ENCODE measurements at regions not wholly inside any gene's neighbourhood (a gene's known extent, or its start where the extent isn't known, plus 50 kb on each side); places are given as distances from the start of the nearest gene placed in this dataset.

- TF ChIP-seq ZNF219 (CRISPR knock-in tag; IDR thresholded peaks at IDR 0.05; ENCODE audit: borderline replicate concordance), result no peak
- TF ChIP-seq NR2C2 (CRISPR knock-in tag; IDR thresholded peaks at IDR 0.05), result no peak
- TF ChIP-seq CTCF (IDR thresholded peaks at IDR 0.05), result no peak
- no peak for TF ChIP-seq CREM (CRISPR knock-in tag; IDR thresholded peaks at IDR 0.05)
- TF ChIP-seq, protein P1, sequence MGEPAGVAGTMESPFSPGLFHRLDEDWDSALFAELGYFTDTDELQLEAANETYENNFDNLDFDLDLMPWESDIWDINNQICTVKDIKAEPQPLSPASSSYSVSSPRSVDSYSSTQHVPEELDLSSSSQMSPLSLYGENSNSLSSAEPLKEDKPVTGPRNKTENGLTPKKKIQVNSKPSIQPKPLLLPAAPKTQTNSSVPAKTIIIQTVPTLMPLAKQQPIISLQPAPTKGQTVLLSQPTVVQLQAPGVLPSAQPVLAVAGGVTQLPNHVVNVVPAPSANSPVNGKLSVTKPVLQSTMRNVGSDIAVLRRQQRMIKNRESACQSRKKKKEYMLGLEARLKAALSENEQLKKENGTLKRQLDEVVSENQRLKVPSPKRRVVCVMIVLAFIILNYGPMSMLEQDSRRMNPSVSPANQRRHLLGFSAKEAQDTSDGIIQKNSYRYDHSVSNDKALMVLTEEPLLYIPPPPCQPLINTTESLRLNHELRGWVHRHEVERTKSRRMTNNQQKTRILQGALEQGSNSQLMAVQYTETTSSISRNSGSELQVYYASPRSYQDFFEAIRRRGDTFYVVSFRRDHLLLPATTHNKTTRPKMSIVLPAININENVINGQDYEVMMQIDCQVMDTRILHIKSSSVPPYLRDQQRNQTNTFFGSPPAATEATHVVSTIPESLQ (CRISPR knock-in tag; IDR thresholded peaks at IDR 0.05), result no peak
- TF ChIP-seq HMGXB4 (CRISPR knock-in tag; IDR thresholded peaks at IDR 0.05), result no peak
- TF ChIP-seq FOXK1 (CRISPR knock-in tag; IDR thresholded peaks at IDR 0.05), result no peak
- no peak for TF ChIP-seq ZNF232 (CRISPR knock-in tag; IDR thresholded peaks at IDR 0.05)
- TF ChIP-seq, protein P2, sequence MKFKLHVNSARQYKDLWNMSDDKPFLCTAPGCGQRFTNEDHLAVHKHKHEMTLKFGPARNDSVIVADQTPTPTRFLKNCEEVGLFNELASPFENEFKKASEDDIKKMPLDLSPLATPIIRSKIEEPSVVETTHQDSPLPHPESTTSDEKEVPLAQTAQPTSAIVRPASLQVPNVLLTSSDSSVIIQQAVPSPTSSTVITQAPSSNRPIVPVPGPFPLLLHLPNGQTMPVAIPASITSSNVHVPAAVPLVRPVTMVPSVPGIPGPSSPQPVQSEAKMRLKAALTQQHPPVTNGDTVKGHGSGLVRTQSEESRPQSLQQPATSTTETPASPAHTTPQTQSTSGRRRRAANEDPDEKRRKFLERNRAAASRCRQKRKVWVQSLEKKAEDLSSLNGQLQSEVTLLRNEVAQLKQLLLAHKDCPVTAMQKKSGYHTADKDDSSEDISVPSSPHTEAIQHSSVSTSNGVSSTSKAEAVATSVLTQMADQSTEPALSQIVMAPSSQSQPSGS (CRISPR knock-in tag; IDR thresholded peaks at IDR 0.05; ENCODE audit: borderline replicate concordance, low read depth), result no peak
- TF ChIP-seq, protein P3, sequence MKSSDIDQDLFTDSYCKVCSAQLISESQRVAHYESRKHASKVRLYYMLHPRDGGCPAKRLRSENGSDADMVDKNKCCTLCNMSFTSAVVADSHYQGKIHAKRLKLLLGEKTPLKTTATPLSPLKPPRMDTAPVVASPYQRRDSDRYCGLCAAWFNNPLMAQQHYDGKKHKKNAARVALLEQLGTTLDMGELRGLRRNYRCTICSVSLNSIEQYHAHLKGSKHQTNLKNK (CRISPR knock-in tag; IDR thresholded peaks at IDR 0.05), result no peak
- TF ChIP-seq, protein P4, sequence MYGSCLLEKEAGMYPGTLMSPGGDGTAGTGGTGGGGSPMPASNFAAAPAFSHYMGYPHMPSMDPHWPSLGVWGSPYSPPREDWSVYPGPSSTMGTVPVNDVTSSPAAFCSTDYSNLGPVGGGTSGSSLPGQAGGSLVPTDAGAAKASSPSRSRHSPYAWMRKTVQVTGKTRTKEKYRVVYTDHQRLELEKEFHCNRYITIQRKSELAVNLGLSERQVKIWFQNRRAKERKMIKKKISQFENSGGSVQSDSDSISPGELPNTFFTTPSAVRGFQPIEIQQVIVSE (CRISPR knock-in tag; IDR thresholded peaks at IDR 0.05; ENCODE audit: borderline replicate concordance), result no peak
Observed at GRCh38 chr5:91927439-91927838, 544.3 kb upstream of the ARRDC3 start.
